Dendritic cell treated with granulocyte-macrophage colony-stimulating factor and Interleukin-4, amounts not matched to agents 40 ng/mL and 50 ng/mL, for 4 days (primary cell): ENCODE measurements at regions not wholly inside any gene's neighbourhood (a gene's known extent, or its start where the extent isn't known, plus 50 kb on each side); places are given as distances from the start of the nearest gene placed in this dataset.

Experiments
- H3K27ac Mint-ChIP-seq: one replicate; pipeline ENCODE4 v1.8.0; 2022; ENCODE audit warnings: mild to moderate bottlenecking, mixed read lengths
- H3K27me3 Mint-ChIP-seq: one replicate; pipeline ENCODE4 v1.8.0; 2022; ENCODE audit warnings: mild to moderate bottlenecking, mixed read lengths
- H3K36me3 Mint-ChIP-seq: one replicate; pipeline ENCODE4 v1.8.0; 2022; ENCODE audit warnings: low read depth, mixed read lengths
- H3K4me1 Mint-ChIP-seq: one replicate; pipeline ENCODE4 v1.8.0; 2022; ENCODE audit warnings: low read depth, mixed read lengths
- H3K4me3 Mint-ChIP-seq: one replicate; pipeline ENCODE4 v1.8.0; 2022; ENCODE audit warnings: mild to moderate bottlenecking, moderate library complexity, mixed read lengths
- H3K9me3 Mint-ChIP-seq: one replicate; pipeline ENCODE4 v1.8.0; 2022; ENCODE audit warnings: mixed read lengths
- intact Hi-C: fragments of 100-400 bp; cut with micrococcal nuclease; formaldehyde crosslinking; loops from one replicate; pipeline ENCODE4 v1.15.0; 2022

GRCh38 chr9:79280691-79281090 lies 291.1 kb upstream of the TLE4 start:
- Mint-ChIP-seq H3K4me1 (no peaks in the 10 kb centered on the region), H3K36me3 (no peaks in the 10 kb centered on the region), H3K27me3 (peaks cover 3% of the 10 kb centered on the region), H3K9me3 (peaks cover 7% of the 10 kb centered on the region), H3K4me3 (no peak overlapping the region), H3K27ac (no peak overlapping the region)
- intact Hi-C loops = loop anchor here (10.0 kb wide), 1 partner anchor 674 kb away; no protein-coding TSS in a partner anchor

GRCh38 chr9:79284081-79284480 lies 287.7 kb upstream of the TLE4 start:
- H3K27ac Mint-ChIP-seq = no peak overlapping the region
- intact Hi-C loops = loop anchor here (10.0 kb wide), 1 partner anchor 671 kb away; no protein-coding TSS in a partner anchor
- no peak overlapping the region for H3K4me3 Mint-ChIP-seq
- H3K36me3 Mint-ChIP-seq = no peaks in the 10 kb centered on the region
- H3K9me3 Mint-ChIP-seq = no peaks in the 10 kb centered on the region
- peaks cover 1% of the 10 kb centered on the region for H3K27me3 Mint-ChIP-seq
- peaks cover 12% of the 10 kb centered on the region for H3K4me1 Mint-ChIP-seq

DNA sequence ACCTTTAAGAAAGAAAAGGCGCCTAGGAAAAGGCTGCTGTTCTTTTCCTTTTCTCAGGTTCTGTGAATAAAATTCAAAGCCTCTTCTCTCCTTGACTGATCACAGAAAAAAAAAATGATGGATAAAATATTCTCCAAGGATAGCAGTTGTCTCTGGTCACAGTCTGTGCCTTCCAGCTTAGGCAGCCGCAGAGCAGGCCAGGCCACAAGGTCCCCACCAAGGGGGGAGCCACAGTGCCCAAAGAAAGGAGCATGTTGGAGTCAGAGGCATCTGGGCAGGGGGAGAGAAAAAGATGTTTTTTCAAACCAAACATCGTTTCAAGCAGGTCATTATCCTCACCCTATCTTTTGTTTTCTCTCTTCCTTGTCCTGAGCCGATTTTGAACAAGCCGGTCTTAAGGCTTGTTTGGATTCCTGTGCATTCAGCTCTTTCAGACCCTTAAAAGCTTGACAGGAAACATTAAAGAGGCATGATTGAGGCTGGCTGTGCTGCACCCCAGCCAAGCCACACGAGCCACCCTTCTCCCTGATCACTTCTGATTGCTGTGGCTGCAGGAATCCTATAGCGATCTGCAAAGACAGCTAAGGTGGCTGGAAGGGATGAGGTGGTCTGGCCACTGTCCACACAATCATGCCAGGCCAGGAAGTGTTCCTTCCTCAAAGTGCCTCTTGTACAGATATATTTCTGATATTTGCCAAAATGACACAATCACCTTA lies 284.6 kb upstream of the TLE4 start:
- Mint-ChIP-seq H3K4me3 (no peak overlapping the region), H3K36me3 (no peaks in the 10 kb centered on the region), H3K27ac (no peak overlapping the region), H3K4me1 (peaks cover 12% of the 10 kb centered on the region), H3K27me3 (no peaks in the 10 kb centered on the region), H3K9me3 (no peaks in the 10 kb centered on the region)
- intact Hi-C loops = loop anchor here (10.0 kb wide), 1 partner anchor 668 kb away; no protein-coding TSS in a partner anchor

DNA sequence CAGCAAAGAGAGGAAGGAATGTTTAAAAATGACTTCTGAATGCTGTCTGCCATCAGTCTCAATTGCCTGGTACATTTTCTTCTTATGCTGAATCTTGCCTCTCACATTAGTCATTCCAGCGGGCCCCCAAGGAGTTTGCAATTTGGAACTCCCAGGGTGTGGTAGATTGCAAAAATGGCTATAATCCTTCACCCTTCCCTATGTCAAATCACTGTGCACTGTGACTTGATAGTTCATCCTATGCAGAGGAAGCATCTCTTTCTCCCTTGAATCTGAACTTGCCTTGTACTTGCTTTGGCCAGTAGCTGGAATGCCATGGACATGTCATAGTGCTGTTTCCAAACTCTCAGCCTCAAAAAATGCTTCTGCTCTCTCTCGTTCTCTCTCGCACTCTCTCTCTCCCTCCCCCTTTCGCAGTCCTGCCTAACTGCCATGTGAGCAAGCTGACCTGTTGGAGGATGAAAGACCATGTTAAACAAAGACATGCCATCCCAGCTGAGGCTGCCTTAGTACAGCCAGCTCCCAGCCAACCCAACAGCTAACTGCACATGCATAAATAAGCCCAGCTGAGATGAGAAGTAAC lies 284.0 kb upstream of the TLE4 start:
- Mint-ChIP-seq H3K27me3 (no peaks in the 10 kb centered on the region), H3K4me3 (no peak overlapping the region), H3K36me3 (no peaks in the 10 kb centered on the region), H3K4me1 (peaks cover 12% of the 10 kb centered on the region), H3K27ac (no peak overlapping the region), H3K9me3 (no peaks in the 10 kb centered on the region)
- intact Hi-C loops = loop anchor here (10.0 kb wide), 1 partner anchor 667 kb away; no protein-coding TSS in a partner anchor

GRCh38 chr9:79289856-79290255 lies 281.9 kb upstream of the TLE4 start:
- intact Hi-C loops = loop anchor here (10.0 kb wide), 1 partner anchor 665 kb away; no protein-coding TSS in a partner anchor
- H3K9me3 Mint-ChIP-seq = no peaks in the 10 kb centered on the region
- no peaks in the 10 kb centered on the region for H3K36me3 Mint-ChIP-seq
- no peaks in the 10 kb centered on the region for H3K27me3 Mint-ChIP-seq
- no peak overlapping the region for H3K27ac Mint-ChIP-seq
- H3K4me1 Mint-ChIP-seq = peaks cover 12% of the 10 kb centered on the region
- no peak overlapping the region for H3K4me3 Mint-ChIP-seq

DNA sequence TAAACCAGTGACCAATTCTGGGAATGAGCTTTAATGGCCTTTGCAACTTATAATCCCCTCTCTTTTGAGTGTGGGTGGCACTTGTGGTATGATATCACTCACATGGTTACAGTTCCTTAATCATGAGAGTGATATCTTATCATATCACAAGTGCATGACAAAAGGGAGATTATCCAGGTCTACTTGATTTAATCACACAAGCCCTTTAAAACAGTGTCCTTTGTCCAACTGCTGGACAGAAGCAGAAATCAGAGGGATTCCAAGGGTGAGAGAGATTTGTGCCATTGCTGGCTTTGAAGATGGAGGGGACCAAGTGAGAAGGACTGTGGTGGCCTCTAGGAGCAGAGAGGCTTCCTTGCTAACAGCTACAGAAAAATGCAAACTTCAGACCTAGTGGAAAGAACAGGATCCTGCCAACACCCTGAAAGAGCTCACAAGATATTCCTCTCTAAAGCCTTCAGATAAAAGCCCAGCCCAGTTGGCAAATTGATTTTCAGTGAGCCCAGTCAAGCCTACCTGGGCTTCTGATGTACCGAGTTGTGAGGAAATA lies 279.0 kb upstream of the TLE4 start:
- H3K27me3 Mint-ChIP-seq = no peaks in the 10 kb centered on the region
- intact Hi-C loops = no loop called here
- H3K4me1 Mint-ChIP-seq = peaks cover 4% of the 10 kb centered on the region
- no peaks in the 10 kb centered on the region for H3K36me3 Mint-ChIP-seq
- H3K27ac Mint-ChIP-seq = no peak overlapping the region
- H3K4me3 Mint-ChIP-seq = no peak overlapping the region
- no peaks in the 10 kb centered on the region for H3K9me3 Mint-ChIP-seq

DNA sequence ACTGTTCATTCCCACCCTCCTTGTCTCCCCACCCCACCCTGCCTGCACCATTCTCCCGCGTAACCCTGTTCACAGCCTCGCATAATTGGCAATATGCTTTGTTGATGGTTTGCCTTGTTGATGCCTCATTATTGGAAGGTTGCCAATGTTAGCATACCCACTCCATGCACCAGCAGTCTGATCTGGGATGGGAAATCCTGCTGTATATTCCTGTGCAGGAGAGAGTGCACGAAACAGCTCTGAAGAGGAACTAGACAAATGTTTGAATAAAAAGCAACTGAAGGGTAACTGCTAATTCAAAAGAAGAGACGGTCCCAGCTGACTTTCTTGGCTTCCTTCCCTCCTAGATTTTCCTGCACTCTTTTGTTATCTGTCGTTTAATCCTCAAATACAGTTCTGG lies 271.7 kb upstream of the TLE4 start:
- H3K4me3 Mint-ChIP-seq = no peak overlapping the region
- H3K27ac Mint-ChIP-seq = no peak overlapping the region
- no peaks in the 10 kb centered on the region for H3K4me1 Mint-ChIP-seq
- intact Hi-C loops = no loop called here
- no peaks in the 10 kb centered on the region for H3K9me3 Mint-ChIP-seq
- H3K27me3 Mint-ChIP-seq = no peaks in the 10 kb centered on the region
- H3K36me3 Mint-ChIP-seq = no peaks in the 10 kb centered on the region

DNA sequence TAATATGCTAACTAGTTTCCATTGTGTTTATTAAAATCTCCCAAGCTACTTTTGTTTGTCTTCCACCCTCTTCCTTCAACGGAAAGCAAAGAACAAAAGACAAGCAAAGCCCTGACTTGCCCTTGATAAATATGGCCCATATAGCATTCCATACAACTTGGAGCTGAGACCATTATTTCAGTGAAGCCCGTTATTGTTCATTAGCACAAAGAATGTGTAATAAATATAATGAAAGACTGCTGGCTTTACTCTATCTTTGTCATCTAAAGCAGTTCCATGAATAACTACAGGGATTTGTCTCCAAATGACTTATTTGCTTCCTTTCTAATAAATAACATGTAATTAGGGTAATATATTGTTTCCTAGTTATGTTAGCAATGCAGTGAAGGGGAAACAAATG lies 270.7 kb upstream of the TLE4 start:
- no peaks in the 10 kb centered on the region for H3K9me3 Mint-ChIP-seq
- intact Hi-C loops = no loop called here
- H3K27me3 Mint-ChIP-seq = no peaks in the 10 kb centered on the region
- H3K36me3 Mint-ChIP-seq = no peaks in the 10 kb centered on the region
- no peak overlapping the region for H3K4me3 Mint-ChIP-seq
- no peaks in the 10 kb centered on the region for H3K4me1 Mint-ChIP-seq
- H3K27ac Mint-ChIP-seq = no peak overlapping the region

GRCh38 chr9:79301551-79302391 lies 270.0 kb upstream of the TLE4 start:
- no peaks in the 10 kb centered on the region for H3K27me3 Mint-ChIP-seq
- no peak overlapping the region for H3K27ac Mint-ChIP-seq
- no peaks in the 10 kb centered on the region for H3K4me1 Mint-ChIP-seq
- intact Hi-C loops = no loop called here
- H3K36me3 Mint-ChIP-seq = no peaks in the 10 kb centered on the region
- no peak overlapping the region for H3K4me3 Mint-ChIP-seq
- no peaks in the 10 kb centered on the region for H3K9me3 Mint-ChIP-seq

DNA sequence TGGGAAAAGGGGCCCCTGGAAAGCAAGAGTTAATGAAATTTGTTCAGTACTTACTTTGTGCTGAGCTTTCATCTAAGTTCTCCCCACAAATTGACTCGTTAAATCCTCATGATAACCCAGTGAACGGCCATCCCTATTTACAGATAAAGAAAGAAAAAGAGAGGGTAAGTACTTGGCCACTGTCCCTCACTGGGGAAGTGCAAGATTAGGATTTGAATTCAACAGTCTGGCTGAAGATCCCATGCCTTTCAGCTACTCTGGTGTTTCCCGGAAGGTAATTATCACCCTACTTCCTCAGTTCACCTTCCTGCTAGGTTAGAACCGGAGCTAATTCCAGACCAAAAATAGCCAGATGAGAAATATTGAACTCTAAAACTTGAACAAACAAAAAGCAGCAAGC lies 269.2 kb upstream of the TLE4 start:
- Mint-ChIP-seq H3K9me3 (no peaks in the 10 kb centered on the region), H3K27me3 (no peaks in the 10 kb centered on the region), H3K36me3 (no peaks in the 10 kb centered on the region), H3K27ac (no peak overlapping the region), H3K4me3 (no peak overlapping the region), H3K4me1 (no peaks in the 10 kb centered on the region)
- intact Hi-C loops = no loop called here

DNA sequence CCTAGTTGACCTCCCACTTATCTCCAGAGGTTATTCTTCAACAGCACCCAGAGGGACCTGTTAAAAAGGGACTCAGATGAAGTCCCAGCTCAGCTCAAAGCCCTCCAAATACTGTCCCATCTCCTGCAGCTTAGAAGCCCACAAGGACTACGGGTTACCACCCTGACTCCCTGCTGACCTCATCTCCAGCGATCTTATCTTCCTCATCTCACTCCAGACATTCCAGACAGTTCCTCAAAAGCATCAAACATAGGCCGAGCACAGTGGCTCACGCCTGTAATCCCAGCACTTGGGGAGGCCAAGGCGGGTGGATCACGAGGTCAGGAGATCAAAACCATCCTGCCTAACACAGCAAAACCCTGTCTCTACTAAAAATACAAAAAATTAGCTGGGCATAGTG lies 263.8 kb upstream of the TLE4 start:
- intact Hi-C loops = no loop called here
- H3K27ac Mint-ChIP-seq = no peak overlapping the region
- no peaks in the 10 kb centered on the region for H3K9me3 Mint-ChIP-seq
- no peak overlapping the region for H3K4me3 Mint-ChIP-seq
- no peaks in the 10 kb centered on the region for H3K4me1 Mint-ChIP-seq
- H3K27me3 Mint-ChIP-seq = no peaks in the 10 kb centered on the region
- H3K36me3 Mint-ChIP-seq = no peaks in the 10 kb centered on the region

- Mint-ChIP-seq H3K27me3 (no peaks in the 10 kb centered on the region), H3K27ac (no peak overlapping the region), H3K4me1 (no peaks in the 10 kb centered on the region), H3K36me3 (no peaks in the 10 kb centered on the region), H3K9me3 (no peaks in the 10 kb centered on the region), H3K4me3 (no peak overlapping the region)
- intact Hi-C loops = no loop called here
These were observed 258.9 kb upstream of the TLE4 start for GRCh38 chr9:79312686-79313421.

- H3K27ac Mint-ChIP-seq = no peak overlapping the region
- no peaks in the 10 kb centered on the region for H3K27me3 Mint-ChIP-seq
- intact Hi-C loops = no loop called here
These were observed 246.3 kb upstream of the TLE4 start for GRCh38 chr9:79325501-79325900.

More at GRCh38 chr9:79325501-79325900, 246.3 kb upstream of the TLE4 start:
- H3K9me3 Mint-ChIP-seq = no peaks in the 10 kb centered on the region
- no peak overlapping the region for H3K4me3 Mint-ChIP-seq
- no peaks in the 10 kb centered on the region for H3K36me3 Mint-ChIP-seq
- H3K4me1 Mint-ChIP-seq = no peaks in the 10 kb centered on the region
